ENCODE measurements at regions not wholly inside any gene's neighbourhood (a gene's known extent, or its start where the extent isn't known, plus 50 kb on each side); places are given as distances from the start of the nearest gene placed in this dataset.
"Not testable (repeated sequence)": the region's sequence is repeated elsewhere in the genome, so short reads cannot be mapped to it uniquely, and the experiment has no call there.

GRCh38 chr1:4179914-4180735, 280.1 kb upstream of the C1orf174 start:
- DNase-seq (no peak), FAIRE-seq (no peak)
- no peak for TF ChIP-seq CTCF (IDR thresholded peaks at IDR 0.05; ENCODE audit: borderline replicate concordance, extremely low read depth, insufficient read depth)
- Histone ChIP-seq H3K4me3 (ENCODE audit: low read length in 3 of 3) (no peak overlapping the region), H3K27ac (ENCODE audit: low read depth in 2 of 2, low read length in 2 of 2) (no peak overlapping the region), H3K9me3 (ENCODE audit: control insufficient read depth in 2 of 3, insufficient read depth in 1 of 3, low read length in 3 of 3) (no peaks in the 10 kb centered on the region), H3K4me1 (ENCODE audit: control insufficient read depth in 2 of 3, insufficient read depth in 2 of 3, low read depth in 1 of 3, low read length in 3 of 3) (no peaks in the 10 kb centered on the region), H3K36me3 (ENCODE audit: control insufficient read depth in 2 of 3, insufficient read depth in 3 of 3, low read length in 3 of 3) (no peaks in the 10 kb centered on the region), H3K27me3 (ENCODE audit: control insufficient read depth, insufficient read depth, low read length) (no peaks in the 10 kb centered on the region), H3K9ac (ENCODE audit: low read length in 3 of 3) (no peak overlapping the region)
- intact Hi-C loops (cut with DNase I) = no loop called here

- H3K36me3 ChIP-seq (ENCODE audit: control insufficient read depth in 2 of 3, insufficient read depth in 3 of 3, low read length in 3 of 3); DNase-seq; H3K27ac ChIP-seq (ENCODE audit: low read depth in 2 of 2, low read length in 2 of 2); intact Hi-C loops (cut with DNase I); H3K9me3 ChIP-seq (ENCODE audit: control insufficient read depth in 2 of 3, insufficient read depth in 1 of 3, low read length in 3 of 3); H3K4me1 ChIP-seq (ENCODE audit: control insufficient read depth in 2 of 3, insufficient read depth in 2 of 3, low read depth in 1 of 3, low read length in 3 of 3); H3K4me3 ChIP-seq (ENCODE audit: low read length in 3 of 3); H3K9ac ChIP-seq (ENCODE audit: low read length in 3 of 3); H3K27me3 ChIP-seq (ENCODE audit: control insufficient read depth, insufficient read depth, low read length); FAIRE-seq: not testable (repeated sequence)
Observed at GRCh38 chr1:4186486-4186885, 286.4 kb upstream of the C1orf174 start.

- Histone ChIP-seq H3K27me3 (ENCODE audit: control insufficient read depth, insufficient read depth, low read length) (no peaks in the 10 kb centered on the region), H3K9me3 (ENCODE audit: control insufficient read depth in 2 of 3, insufficient read depth in 1 of 3, low read length in 3 of 3) (peaks cover 0 to 22% (median 2%) of the 10 kb centered on the region in 3 donors), H3K36me3 (ENCODE audit: control insufficient read depth in 2 of 3, insufficient read depth in 3 of 3, low read length in 3 of 3) (no peaks in the 10 kb centered on the region), H3K4me1 (ENCODE audit: control insufficient read depth in 2 of 3, insufficient read depth in 2 of 3, low read depth in 1 of 3, low read length in 3 of 3) (no peaks in the 10 kb centered on the region), H3K9ac (ENCODE audit: low read length in 3 of 3) (no peak overlapping the region), H3K4me3 (ENCODE audit: low read length in 3 of 3) (no peak overlapping the region), H3K27ac (ENCODE audit: low read depth in 2 of 2, low read length in 2 of 2) (no peak overlapping the region)
- FAIRE-seq (no peak), DNase-seq (no peak)
- intact Hi-C loops (cut with DNase I) = no loop called here
- TF ChIP-seq CTCF (IDR thresholded peaks at IDR 0.05; ENCODE audit: borderline replicate concordance, extremely low read depth, insufficient read depth) = no peak
Observed at GRCh38 chr1:4203501-4203900, 303.4 kb upstream of the C1orf174 start.

GRCh38 chr1:4207183-4207582, 307.1 kb upstream of the C1orf174 start:
- no peaks in the 10 kb centered on the region for H3K36me3 ChIP-seq (ENCODE audit: control insufficient read depth in 2 of 3, insufficient read depth in 3 of 3, low read length in 3 of 3)
- intact Hi-C loops (cut with DNase I) = no loop called here
- no peaks in the 10 kb centered on the region for H3K4me1 ChIP-seq (ENCODE audit: control insufficient read depth in 2 of 3, insufficient read depth in 2 of 3, low read depth in 1 of 3, low read length in 3 of 3)

More at GRCh38 chr1:4207183-4207582, 307.1 kb upstream of the C1orf174 start:
- H3K9me3 ChIP-seq (ENCODE audit: control insufficient read depth in 2 of 3, insufficient read depth in 1 of 3, low read length in 3 of 3) = peaks cover 0 to 15% (median 2%) of the 10 kb centered on the region in 3 donors
- no peak for TF ChIP-seq CTCF (IDR thresholded peaks at IDR 0.05; ENCODE audit: borderline replicate concordance, extremely low read depth, insufficient read depth)
- no peaks in the 10 kb centered on the region for H3K27me3 ChIP-seq (ENCODE audit: control insufficient read depth, insufficient read depth, low read length)
- FAIRE-seq = no peak
- no peak overlapping the region for H3K27ac ChIP-seq (ENCODE audit: low read depth in 2 of 2, low read length in 2 of 2)
- DNase-seq = no peak
- H3K4me3 ChIP-seq (ENCODE audit: low read length in 3 of 3) = no peak overlapping the region
- no peak overlapping the region for H3K9ac ChIP-seq (ENCODE audit: low read length in 3 of 3)

All from kidney (tissue), 13 donors.